Trophoblast cell (in vitro differentiated cells and primary cell): ENCODE measurements at regions not wholly inside any gene's neighbourhood (a gene's known extent, or its start where the extent isn't known, plus 50 kb on each side); places are given as distances from the start of the nearest gene placed in this dataset.
"Not testable (repeated sequence)": the region's sequence is repeated elsewhere in the genome, so short reads cannot be mapped to it uniquely, and the experiment has no call there.

Source experiments
- DNase-seq, 2 donors: peaks; one replicate each; pipeline ENCODE4 v3.0.0-alpha.2; 2016
- H2AFZ ChIP-seq: 2 replicates; pipeline ENCODE4 v1.6.1; 2013; ENCODE audit warnings: low read length, moderate library complexity, mild to moderate bottlenecking; ENCODE audit not compliant: insufficient read depth, poor library complexity
- H2AK5ac ChIP-seq: 2 replicates; pipeline ENCODE4 v1.6.1; 2013; ENCODE audit warnings: mild to moderate bottlenecking, low read length
- H2BK120ac ChIP-seq: 2 replicates; pipeline ENCODE4 v1.6.1; 2013; ENCODE audit warnings: low read length, mild to moderate bottlenecking, moderate library complexity; ENCODE audit not compliant: insufficient read depth, poor library complexity
- H2BK12ac ChIP-seq: 2 replicates; pipeline ENCODE4 v1.6.1; 2013; ENCODE audit warnings: mild to moderate bottlenecking, low read length, moderate library complexity
- H2BK5ac ChIP-seq: 2 replicates; pipeline ENCODE4 v1.6.1; 2013; ENCODE audit warnings: low read length, low read depth, moderate library complexity, mild to moderate bottlenecking; ENCODE audit not compliant: poor library complexity
- H3K14ac ChIP-seq: 2 replicates; pipeline ENCODE4 v1.6.1; 2013; ENCODE audit warnings: mild to moderate bottlenecking, low read length
- H3K18ac ChIP-seq: 2 replicates; pipeline ENCODE4 v1.6.1; 2013; ENCODE audit warnings: mild to moderate bottlenecking, low read length
- H3K23ac ChIP-seq: 2 replicates; pipeline ENCODE4 v1.6.1; 2013; ENCODE audit warnings: low read length
- H3K27ac ChIP-seq: 2 replicates; pipeline ENCODE4 v1.5.1; 2013; ENCODE audit warnings: low read depth, mild to moderate bottlenecking, inconsistent platforms, low read length, moderate library complexity
- H3K27me3 ChIP-seq: 2 replicates; pipeline ENCODE4 v1.6.1; 2013; ENCODE audit warnings: inconsistent platforms, mild to moderate bottlenecking, low read length, moderate library complexity; ENCODE audit not compliant: insufficient read depth
- H3K36me3 ChIP-seq, 2 experiments: 1 replicate in 1 of 2; 2 replicates in 1 of 2; pipeline ENCODE4 v1.6.1; 2013; ENCODE audit warnings: low read length in 2 of 2, mild to moderate bottlenecking in 2 of 2, moderate library complexity in 1 of 2; ENCODE audit not compliant: insufficient read depth in 2 of 2, control insufficient read depth in 1 of 2
- H3K4ac ChIP-seq: 2 replicates; pipeline ENCODE4 v1.6.1; 2013; ENCODE audit warnings: low read depth, mild to moderate bottlenecking, low read length, moderate library complexity
- H3K4me1 ChIP-seq, 2 experiments: 1 replicate in 1 of 2; 2 replicates in 1 of 2; pipeline ENCODE4 v1.6.1; 2013; ENCODE audit warnings: low read length in 2 of 2, mild to moderate bottlenecking in 2 of 2, moderate library complexity in 1 of 2; ENCODE audit not compliant: insufficient read depth in 2 of 2, control insufficient read depth in 1 of 2
- H3K4me2 ChIP-seq: 2 replicates; pipeline ENCODE4 v1.6.1; 2013; ENCODE audit warnings: inconsistent platforms, mild to moderate bottlenecking, low read length, moderate library complexity
- H3K4me3 ChIP-seq: 2 replicates; pipeline ENCODE4 v1.5.1; 2013; ENCODE audit warnings: mild to moderate bottlenecking, low read depth, low read length, inconsistent platforms
- H3K79me1 ChIP-seq: one replicate; pipeline ENCODE4 v1.6.1; 2013; ENCODE audit warnings: low read length
- H3K79me2 ChIP-seq: 2 replicates; pipeline ENCODE4 v1.6.1; 2013; ENCODE audit warnings: low read length, mild to moderate bottlenecking; ENCODE audit not compliant: control insufficient read depth, insufficient read depth, poor library complexity
- H3K9ac ChIP-seq: 2 replicates; pipeline ENCODE4 v1.6.1; 2013; ENCODE audit warnings: mild to moderate bottlenecking, low read length
- H3K9me3 ChIP-seq: 2 replicates; pipeline ENCODE4 v1.6.1; 2013; ENCODE audit warnings: low read depth, mild to moderate bottlenecking, control low read depth, inconsistent platforms, low read length; ENCODE audit not compliant: insufficient read depth
- H4K12ac ChIP-seq: 2 replicates; pipeline ENCODE4 v1.6.1; 2013; ENCODE audit warnings: low read depth, mild to moderate bottlenecking, low read length, moderate library complexity
- H4K8ac ChIP-seq: 2 replicates; pipeline ENCODE4 v1.6.1; 2013; ENCODE audit warnings: low read depth, mild to moderate bottlenecking, low read length, moderate library complexity
- H4K91ac ChIP-seq: one replicate; pipeline ENCODE4 v1.6.1; 2013; ENCODE audit warnings: low read depth, mild to moderate bottlenecking, low read length, moderate library complexity
- WGBS: extraction: QIAGEN DNeasy Blood & Tissue Kit; methylation state at CpG from one replicate; pipeline ENCODE4 v1.1.7; 2013; ENCODE audit warnings: missing lambda C conversion rate; ENCODE audit not compliant: insufficient read length, insufficient coverage; ENCODE audit errors: extremely low coverage; 5-methylcytosine and 5-hydroxymethylcytosine counted together

DNA sequence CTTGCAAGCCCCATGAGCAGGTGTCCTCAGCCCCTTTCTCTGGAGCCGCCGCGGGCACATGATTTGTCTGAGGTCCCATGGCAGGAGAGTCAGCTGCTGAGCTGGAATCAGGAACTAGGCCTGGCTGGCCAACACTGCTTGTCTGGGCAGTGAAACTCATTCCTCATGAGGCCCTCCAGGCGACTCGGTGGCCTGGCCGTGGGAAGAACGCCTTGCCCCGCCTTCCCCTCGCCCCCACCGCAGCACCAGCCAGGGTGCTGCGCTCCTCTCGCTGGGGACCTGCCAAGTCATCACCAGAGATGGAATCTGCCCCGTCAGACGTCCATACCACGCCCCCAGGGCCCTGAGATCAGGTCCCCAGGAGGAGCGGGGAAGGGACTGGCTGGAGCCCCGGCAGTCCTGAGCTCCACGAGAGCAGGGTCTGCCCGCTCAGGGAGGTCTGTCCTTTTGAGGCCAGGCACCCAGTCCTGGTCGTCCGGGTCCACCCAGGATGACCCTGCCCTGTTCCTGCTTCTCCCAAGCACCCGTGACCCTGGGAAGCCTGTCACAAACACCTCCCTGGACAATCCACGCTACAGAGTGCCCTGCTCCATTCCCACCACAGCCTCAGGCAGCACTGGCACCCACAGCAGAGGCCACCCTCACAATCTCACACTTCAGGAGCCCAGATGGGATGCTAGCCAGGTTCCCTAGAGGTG lies 5414.5 kb upstream of the TPTE start:
- not testable (repeated sequence) for H3K18ac ChIP-seq, H3K79me2 ChIP-seq, H2BK120ac ChIP-seq, H4K91ac ChIP-seq, H3K14ac ChIP-seq, H2BK12ac ChIP-seq, H3K9me3 ChIP-seq, H2AFZ ChIP-seq, H3K4ac ChIP-seq, H4K12ac ChIP-seq, H3K36me3 ChIP-seq, H3K9ac ChIP-seq, DNase-seq, H3K79me1 ChIP-seq, H3K27ac ChIP-seq, H3K23ac ChIP-seq, H3K4me1 ChIP-seq, H4K8ac ChIP-seq, H3K4me2 ChIP-seq, H2AK5ac ChIP-seq, H3K27me3 ChIP-seq, H3K4me3 ChIP-seq, H2BK5ac ChIP-seq
- WGBS = no CpG with 5 or more reads among the region's 23 CpGs

DNA sequence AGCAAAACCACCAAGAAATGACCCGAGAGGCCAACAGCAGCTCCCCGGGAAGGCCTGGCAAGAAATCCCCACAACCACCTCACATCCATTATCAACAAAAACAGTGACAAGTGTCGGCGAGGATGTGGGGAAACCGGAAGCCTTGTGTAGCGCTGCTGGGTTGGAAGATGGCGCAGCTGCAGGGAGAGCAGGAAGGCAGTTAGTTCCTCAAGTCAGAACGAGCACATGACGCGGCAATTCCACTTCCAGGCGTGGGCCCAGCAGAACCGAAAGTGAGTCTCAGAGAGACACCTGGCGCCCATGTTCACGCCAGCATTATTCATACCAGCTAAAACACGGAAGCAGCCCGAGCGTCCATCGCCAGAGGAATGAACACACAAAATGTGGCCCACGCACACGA lies 5413.7 kb upstream of the TPTE start:
- not testable (repeated sequence) for H3K4me1 ChIP-seq, H2BK120ac ChIP-seq
- no CpG with 5 or more reads among the region's 20 CpGs for WGBS

DNA sequence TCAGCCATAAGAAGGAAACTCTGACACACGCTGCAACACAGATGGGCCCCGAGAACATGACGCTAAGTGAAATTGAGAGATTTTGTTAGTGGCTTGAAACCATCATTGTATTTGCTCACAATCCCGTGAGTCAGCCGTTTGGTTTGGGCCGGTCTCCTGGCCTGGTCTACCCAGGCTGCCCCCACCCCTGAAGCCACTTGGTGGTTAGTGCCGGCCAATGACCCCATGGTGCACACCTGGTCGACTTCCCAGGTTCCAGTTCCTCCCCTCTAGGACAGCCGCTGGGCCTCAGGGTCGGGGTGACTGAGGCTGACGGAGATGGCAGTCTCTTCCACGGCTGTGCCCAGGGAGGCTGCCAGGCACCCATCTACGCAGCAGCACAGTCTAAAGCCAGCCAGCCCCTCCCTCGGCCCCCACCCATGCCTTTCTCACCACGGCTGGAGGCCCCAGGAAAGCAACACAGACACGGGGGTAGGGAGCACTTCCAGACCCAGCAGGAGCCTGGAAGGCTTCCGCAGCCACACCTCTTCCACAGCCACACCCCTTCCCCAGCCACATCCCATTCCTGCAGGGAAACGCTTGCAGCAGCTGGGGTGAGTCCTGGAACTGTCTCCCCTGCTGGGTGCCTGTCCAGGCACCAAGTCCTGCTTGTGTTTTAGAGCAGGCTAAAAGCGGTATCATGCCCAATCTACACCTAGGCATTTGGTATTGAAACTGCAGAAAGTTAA lies 5413.2 kb upstream of the TPTE start:
- H4K12ac ChIP-seq, H4K91ac ChIP-seq, H2AK5ac ChIP-seq, H3K27me3 ChIP-seq, H3K9me3 ChIP-seq, H3K4me1 ChIP-seq, DNase-seq, H3K27ac ChIP-seq, H2AFZ ChIP-seq, H3K9ac ChIP-seq, H3K18ac ChIP-seq, H4K8ac ChIP-seq, H3K23ac ChIP-seq, H2BK120ac ChIP-seq, H3K4me3 ChIP-seq, H3K79me1 ChIP-seq, H2BK12ac ChIP-seq, H2BK5ac ChIP-seq, H3K36me3 ChIP-seq, H3K79me2 ChIP-seq, H3K4me2 ChIP-seq, H3K14ac ChIP-seq, H3K4ac ChIP-seq: not testable (repeated sequence)
- WGBS = no CpG with 5 or more reads among the region's 19 CpGs

More for the DNA sequence above, 5413.7 kb upstream of the TPTE start:
- not testable (repeated sequence) for H2AFZ ChIP-seq, H2BK5ac ChIP-seq, H3K4me2 ChIP-seq, H2AK5ac ChIP-seq, H2BK12ac ChIP-seq, H3K14ac ChIP-seq, H3K79me2 ChIP-seq, H3K18ac ChIP-seq, H3K36me3 ChIP-seq, H4K8ac ChIP-seq, H3K27me3 ChIP-seq, H3K4ac ChIP-seq, H3K4me3 ChIP-seq, H4K91ac ChIP-seq, H3K9me3 ChIP-seq, H3K23ac ChIP-seq, DNase-seq, H3K79me1 ChIP-seq, H3K9ac ChIP-seq, H3K27ac ChIP-seq, H4K12ac ChIP-seq

DNA sequence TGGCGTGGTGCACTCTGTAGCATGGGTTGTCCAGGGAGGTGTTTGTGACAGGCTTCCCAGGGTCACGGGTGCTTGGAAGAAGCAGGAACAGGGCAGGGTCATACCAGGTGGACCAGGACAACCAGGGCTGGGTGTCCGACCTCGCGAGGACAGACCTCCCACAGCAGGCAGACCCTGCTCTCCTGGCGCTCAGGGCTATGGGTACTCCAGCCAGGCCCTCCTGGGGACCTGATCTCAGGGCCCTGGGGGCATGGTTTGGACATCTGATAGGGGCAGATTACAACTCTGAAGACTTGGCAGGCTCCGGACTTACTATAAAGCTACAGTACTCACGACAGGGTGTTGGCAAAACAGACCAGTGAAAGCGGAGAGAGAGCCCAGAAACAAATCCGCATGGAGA lies 5410.2 kb upstream of the TPTE start:
- not testable (repeated sequence) for H3K23ac ChIP-seq, H2BK120ac ChIP-seq, H2BK5ac ChIP-seq, H3K79me2 ChIP-seq, H3K4me2 ChIP-seq, H4K8ac ChIP-seq, H3K27ac ChIP-seq, H2AFZ ChIP-seq, H2AK5ac ChIP-seq, H3K9me3 ChIP-seq, H3K4me1 ChIP-seq, H3K36me3 ChIP-seq, H2BK12ac ChIP-seq, H3K27me3 ChIP-seq, H3K79me1 ChIP-seq, H3K14ac ChIP-seq, H4K91ac ChIP-seq, H3K4ac ChIP-seq, H3K18ac ChIP-seq, DNase-seq, H4K12ac ChIP-seq, H3K4me3 ChIP-seq, H3K9ac ChIP-seq
- no CpG with 5 or more reads among the region's 10 CpGs for WGBS
